GM21825 (cell line): ENCODE measurements at regions not wholly inside any gene's neighbourhood (a gene's known extent, or its start where the extent isn't known, plus 50 kb on each side); places are given as distances from the start of the nearest gene placed in this dataset.

ENCODE experiments used
- ATAC-seq: cut with Tn5 transposase; IDR thresholded peaks from one replicate; pipeline ENCODE4 v1.9.1; 2021; ENCODE audit warnings: mild to moderate bottlenecking, moderate library complexity; ENCODE audit not compliant: unreplicated experiment

DNA sequence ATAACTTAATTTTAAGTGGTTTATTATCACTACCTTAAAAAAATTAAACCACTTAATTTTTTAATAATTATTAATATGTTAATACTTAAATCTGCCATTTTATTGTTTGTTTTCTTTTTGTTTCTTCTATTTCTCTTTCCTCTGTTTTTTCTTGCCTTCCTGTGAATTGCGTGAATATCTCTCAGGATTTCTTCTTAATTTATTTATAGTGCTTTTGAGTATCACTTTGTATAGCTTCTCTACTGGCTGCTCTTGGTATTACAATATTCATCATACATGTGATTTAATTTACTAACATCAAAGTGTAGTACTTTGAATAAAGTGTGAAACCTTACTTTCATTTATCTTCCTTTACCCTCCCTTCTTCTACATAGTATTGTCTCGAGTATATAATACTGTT is 349.5 kb upstream of the CPXCR1 start:
- ATAC-seq: no peak

- ATAC-seq: no peak
These were observed 331.0 kb upstream of the CPXCR1 start for GRCh38 chrX:88416002-88416401.

DNA sequence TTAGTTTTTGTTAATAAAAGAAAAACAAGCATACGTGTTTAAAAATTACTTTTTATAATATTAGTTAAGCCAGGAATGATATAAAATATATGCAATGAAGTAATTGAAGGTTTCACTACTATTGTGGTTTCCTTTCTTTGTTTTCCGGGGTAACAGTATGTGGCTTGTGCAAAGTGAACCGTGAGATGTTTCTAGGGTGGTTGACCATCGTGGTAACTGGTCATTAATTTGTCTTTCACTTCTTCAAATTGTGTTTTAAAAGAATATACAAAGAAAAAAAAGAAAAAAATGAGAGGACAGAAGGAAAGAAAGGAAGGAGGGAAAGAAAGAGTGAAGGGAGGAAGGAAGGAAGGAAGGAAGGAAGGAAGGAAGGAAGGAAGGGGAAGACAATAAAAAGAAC is 330.1 kb upstream of the CPXCR1 start:
- ATAC-seq: no peak

DNA sequence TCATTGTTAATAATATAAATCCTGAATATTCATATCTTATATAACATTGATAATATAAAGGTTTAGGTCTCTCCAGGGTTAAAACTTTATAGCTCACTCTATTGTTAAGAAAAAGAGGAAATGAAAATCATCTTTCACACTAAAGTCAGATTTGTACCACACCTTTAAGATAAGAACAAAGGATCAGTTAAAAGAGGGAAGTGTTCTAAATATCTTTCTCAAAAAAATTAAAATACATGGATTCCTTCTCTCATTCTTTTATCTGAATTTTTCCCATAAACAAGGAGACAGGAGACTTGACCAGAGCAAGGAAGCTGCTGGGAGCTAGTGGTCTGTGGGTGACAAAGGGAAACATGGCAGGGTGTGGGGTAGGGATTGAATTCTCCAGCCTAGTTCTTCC is 323.0 kb upstream of the CPXCR1 start:
- no peak for ATAC-seq

DNA sequence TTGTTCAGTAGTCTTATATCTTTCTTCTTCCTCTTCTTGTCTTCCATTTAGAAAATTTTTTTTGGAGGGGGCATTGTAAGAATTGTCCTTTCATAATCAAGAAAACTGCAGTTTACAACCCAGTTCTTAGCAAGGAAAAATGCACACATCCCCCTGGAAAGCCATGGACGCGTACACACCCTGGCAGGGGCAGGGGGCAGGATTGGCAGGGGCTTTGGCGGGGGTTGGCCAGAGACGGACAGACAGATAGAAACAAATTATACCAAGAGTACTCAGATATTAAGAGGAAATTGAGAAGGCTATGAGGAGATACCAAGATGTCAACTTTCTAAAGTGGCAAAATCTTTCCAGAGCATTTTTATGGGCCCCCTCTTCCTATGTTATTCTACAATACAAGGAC is 322.5 kb upstream of the CPXCR1 start:
- ATAC-seq: no peak

- no peak for ATAC-seq
These were observed 321.3 kb upstream of the CPXCR1 start for GRCh38 chrX:88425739-88426138.

DNA sequence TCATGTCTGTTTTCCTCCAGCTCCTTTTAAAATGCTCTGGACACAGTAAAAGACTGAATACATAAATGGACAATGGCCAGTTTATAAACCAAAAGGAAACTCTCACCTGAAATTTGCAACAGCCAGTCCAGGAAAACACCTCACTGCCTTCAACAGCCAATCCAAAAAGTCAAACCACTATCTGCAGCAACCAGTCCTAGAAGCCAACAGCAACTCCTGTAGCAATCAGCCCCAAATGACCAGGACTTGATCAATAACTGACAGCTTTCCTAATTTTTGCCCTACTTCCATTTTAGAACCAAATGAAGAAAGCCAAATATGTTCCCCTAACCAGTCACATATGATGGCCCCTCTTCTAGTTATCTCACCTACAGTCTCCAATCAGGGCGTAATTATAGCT is 309.5 kb upstream of the CPXCR1 start:
- no peak for ATAC-seq

DNA sequence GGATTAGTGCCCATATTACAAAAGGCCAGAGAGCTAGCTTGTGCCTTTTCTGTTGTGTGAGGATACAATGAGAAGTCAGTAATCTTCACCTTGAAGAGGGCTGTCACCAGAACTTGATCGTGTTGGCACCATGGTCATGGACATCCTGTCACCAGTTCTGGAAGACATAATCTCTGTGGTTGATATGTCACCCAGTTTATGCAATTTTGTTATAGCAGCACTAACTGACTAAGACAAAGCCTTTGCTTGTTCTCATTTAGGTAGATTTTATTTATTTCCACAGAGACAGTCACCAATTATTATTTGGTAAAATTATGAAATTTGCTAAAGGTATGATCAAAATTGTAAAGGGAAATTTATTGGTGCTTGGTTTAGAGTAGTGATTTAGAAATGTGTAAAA is 308.8 kb upstream of the CPXCR1 start:
- ATAC-seq: no peak

DNA sequence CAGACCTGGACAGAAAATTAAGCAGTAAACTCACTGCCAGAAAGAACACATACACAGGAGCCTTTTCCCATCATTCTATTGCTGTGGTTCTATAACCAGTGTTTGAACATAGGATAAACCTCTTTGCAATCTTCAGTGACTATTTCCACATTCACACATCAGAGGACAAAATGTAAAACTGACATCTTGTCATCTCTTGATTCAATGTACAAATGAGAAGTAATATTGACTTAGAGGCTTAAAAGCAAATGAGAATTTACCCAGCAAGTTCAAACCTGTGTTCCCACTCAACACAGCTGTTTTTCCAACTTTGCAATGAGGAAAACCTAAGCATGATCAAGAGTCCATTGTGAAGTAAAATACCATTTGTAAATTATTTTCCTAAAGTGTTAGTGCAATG is 307.1 kb upstream of the CPXCR1 start:
- ATAC-seq: no peak
